ENCODE measurements at regions not wholly inside any gene's neighbourhood (a gene's known extent, or its start where the extent isn't known, plus 50 kb on each side); places are given as distances from the start of the nearest gene placed in this dataset.

DNA sequence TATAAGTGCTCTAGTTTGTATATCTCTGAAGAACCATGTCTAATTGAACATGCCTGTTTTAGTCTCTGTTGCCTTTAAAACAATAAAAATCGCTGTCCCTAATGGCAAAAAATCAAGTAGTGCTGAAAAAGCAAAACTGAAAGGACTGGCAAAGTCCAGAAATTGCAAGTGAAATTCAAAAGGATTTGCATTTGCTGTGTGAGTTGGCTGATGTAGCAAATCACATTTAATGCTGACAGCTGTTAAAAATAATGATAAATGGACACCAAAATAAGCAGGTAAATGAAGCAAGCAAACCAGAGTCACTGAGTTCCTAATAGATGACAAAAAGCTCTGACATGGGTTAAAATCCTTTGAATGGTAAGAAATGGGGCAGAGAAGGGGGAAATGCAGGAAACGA is 874.1 kb downstream of the GRM8 start:
- Histone ChIP-seq H3K27ac (ENCODE audit: low read depth, low read length) (no peak overlapping the region), H3K36me3 (ENCODE audit: control insufficient read depth, low read length) (no peaks in the 10 kb centered on the region), H3K4me2 (ENCODE audit: low read length) (no peak overlapping the region), H3K27me3 (ENCODE audit: control insufficient read depth, low read length) (no peaks in the 10 kb centered on the region), H4K20me1 (ENCODE audit: control insufficient read depth, insufficient read depth, low read depth, low read length) (no peaks in the 10 kb centered on the region), H3K4me3 (ENCODE audit: low read length) (no peak overlapping the region), H3K79me2 (ENCODE audit: control insufficient read depth, low read length) (no peaks in the 10 kb centered on the region), H3K9me2 (replicated peaks; ENCODE audit: control insufficient read depth, low read length) (no peaks in the 10 kb centered on the region), H3K4me1 (ENCODE audit: control insufficient read depth, low read length) (no peaks in the 10 kb centered on the region), H3F3A (ENCODE audit: control insufficient read depth, insufficient read depth) (no peaks in the 10 kb centered on the region), H3K9me3 (ENCODE audit: control insufficient read depth, insufficient read depth, low read length) (no peaks in the 10 kb centered on the region)
- TF ChIP-seq EZH2phosphoT487 (IDR thresholded peaks at IDR 0.05; ENCODE audit: borderline replicate concordance, low read length), result no peak
- TF ChIP-seq, protein P1, sequence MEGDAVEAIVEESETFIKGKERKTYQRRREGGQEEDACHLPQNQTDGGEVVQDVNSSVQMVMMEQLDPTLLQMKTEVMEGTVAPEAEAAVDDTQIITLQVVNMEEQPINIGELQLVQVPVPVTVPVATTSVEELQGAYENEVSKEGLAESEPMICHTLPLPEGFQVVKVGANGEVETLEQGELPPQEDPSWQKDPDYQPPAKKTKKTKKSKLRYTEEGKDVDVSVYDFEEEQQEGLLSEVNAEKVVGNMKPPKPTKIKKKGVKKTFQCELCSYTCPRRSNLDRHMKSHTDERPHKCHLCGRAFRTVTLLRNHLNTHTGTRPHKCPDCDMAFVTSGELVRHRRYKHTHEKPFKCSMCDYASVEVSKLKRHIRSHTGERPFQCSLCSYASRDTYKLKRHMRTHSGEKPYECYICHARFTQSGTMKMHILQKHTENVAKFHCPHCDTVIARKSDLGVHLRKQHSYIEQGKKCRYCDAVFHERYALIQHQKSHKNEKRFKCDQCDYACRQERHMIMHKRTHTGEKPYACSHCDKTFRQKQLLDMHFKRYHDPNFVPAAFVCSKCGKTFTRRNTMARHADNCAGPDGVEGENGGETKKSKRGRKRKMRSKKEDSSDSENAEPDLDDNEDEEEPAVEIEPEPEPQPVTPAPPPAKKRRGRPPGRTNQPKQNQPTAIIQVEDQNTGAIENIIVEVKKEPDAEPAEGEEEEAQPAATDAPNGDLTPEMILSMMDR (IDR thresholded peaks at IDR 0.05; ENCODE audit: low read depth, low read length, poor library complexity, severe bottlenecking), result no peak

DNA sequence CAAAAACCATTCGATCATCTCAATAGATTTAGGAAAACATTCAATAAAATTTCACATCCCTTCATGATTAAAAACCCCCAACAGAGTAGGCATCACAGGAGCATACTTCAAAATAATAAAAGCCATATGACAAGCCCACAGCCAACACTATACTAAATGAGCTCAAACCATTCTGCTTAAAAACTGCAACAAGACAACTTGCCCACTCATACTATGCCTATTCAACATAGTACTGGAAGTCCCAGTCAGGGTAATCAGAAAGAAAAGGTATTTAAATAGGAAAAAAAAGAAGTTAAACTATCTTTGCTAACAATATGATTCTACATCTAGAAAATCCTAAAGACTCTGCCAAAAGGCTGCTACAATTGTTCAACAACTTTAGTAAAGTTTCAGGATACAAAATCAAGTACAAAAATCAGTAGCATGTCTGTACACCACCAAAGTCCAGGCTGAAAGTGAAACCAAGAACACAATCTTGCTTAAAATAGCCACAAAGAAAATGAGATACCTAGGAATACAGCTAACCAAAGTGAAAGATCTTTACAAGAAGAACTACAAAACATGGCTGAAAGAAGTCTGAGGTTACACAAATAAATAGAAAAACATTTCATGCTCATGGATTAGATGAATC is 882.6 kb downstream of the GRM8 start:
- Histone ChIP-seq H3K4me1 (ENCODE audit: control insufficient read depth, low read length) (no peaks in the 10 kb centered on the region), H3F3A (ENCODE audit: control insufficient read depth, insufficient read depth) (no peaks in the 10 kb centered on the region), H3K27ac (ENCODE audit: low read depth, low read length) (no peak overlapping the region), H3K4me3 (ENCODE audit: low read length) (no peak overlapping the region), H3K9me2 (replicated peaks; ENCODE audit: control insufficient read depth, low read length) (no peaks in the 10 kb centered on the region), H3K27me3 (ENCODE audit: control insufficient read depth, low read length) (no peaks in the 10 kb centered on the region), H4K20me1 (ENCODE audit: control insufficient read depth, insufficient read depth, low read depth, low read length) (no peaks in the 10 kb centered on the region), H3K36me3 (ENCODE audit: control insufficient read depth, low read length) (no peaks in the 10 kb centered on the region), H3K79me2 (ENCODE audit: control insufficient read depth, low read length) (no peaks in the 10 kb centered on the region), H3K4me2 (ENCODE audit: low read length) (no peak overlapping the region), H3K9me3 (ENCODE audit: control insufficient read depth, insufficient read depth, low read length) (0 out of 2 replicates have a peak, but pooled peaks cover 4% of the 10 kb centered on the region)
- no peak for TF ChIP-seq EZH2phosphoT487 (IDR thresholded peaks at IDR 0.05; ENCODE audit: borderline replicate concordance, low read length)
- TF ChIP-seq, protein P1 (IDR thresholded peaks at IDR 0.05; ENCODE audit: low read depth, low read length, poor library complexity, severe bottlenecking), result no peak

DNA sequence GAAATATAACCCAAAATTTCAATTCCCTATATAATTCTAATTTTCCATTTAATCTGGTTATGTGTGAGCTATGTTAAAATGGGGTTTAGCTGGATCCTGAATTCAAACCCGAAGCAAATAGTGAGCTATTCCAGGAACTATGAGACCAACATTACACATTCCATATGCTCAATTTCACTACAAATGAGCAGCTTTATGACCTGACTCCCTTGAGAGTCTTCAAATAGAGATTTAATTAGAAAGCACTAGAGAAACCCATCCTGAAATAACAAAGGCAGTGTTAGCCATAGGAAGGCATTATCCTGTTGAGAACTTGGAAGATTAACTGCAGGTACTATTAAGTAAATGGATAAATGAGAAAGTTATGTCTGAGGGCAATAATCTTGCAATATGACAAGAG is 890.0 kb downstream of the GRM8 start:
- TF ChIP-seq, protein P1 (IDR thresholded peaks at IDR 0.05; ENCODE audit: low read depth, low read length, poor library complexity, severe bottlenecking), result no peak
- TF ChIP-seq EZH2phosphoT487 (IDR thresholded peaks at IDR 0.05; ENCODE audit: borderline replicate concordance, low read length), result no peak
- H3K9me2 ChIP-seq (replicated peaks; ENCODE audit: control insufficient read depth, low read length), result no peaks in the 10 kb centered on the region
- no peaks in the 10 kb centered on the region for H4K20me1 ChIP-seq (ENCODE audit: control insufficient read depth, insufficient read depth, low read depth, low read length)
- H3K27ac ChIP-seq (ENCODE audit: low read depth, low read length), result no peak overlapping the region
- H3K4me3 ChIP-seq (ENCODE audit: low read length), result no peak overlapping the region
- H3K9me3 ChIP-seq (ENCODE audit: control insufficient read depth, insufficient read depth, low read length), result no peaks in the 10 kb centered on the region
- H3K27me3 ChIP-seq (ENCODE audit: control insufficient read depth, low read length), result no peaks in the 10 kb centered on the region
- no peaks in the 10 kb centered on the region for H3K4me1 ChIP-seq (ENCODE audit: control insufficient read depth, low read length)
- no peaks in the 10 kb centered on the region for H3K36me3 ChIP-seq (ENCODE audit: control insufficient read depth, low read length)
- no peaks in the 10 kb centered on the region for H3F3A ChIP-seq (ENCODE audit: control insufficient read depth, insufficient read depth)
- H3K4me2 ChIP-seq (ENCODE audit: low read length), result no peak overlapping the region
- H3K79me2 ChIP-seq (ENCODE audit: control insufficient read depth, low read length), result no peaks in the 10 kb centered on the region

Measured in DOHH2 (cell line).